SU-DHL-6 (cell line): ENCODE measurements at regions not wholly inside any gene's neighbourhood (a gene's known extent, or its start where the extent isn't known, plus 50 kb on each side); places are given as distances from the start of the nearest gene placed in this dataset.

Source experiments
- H2AFZ ChIP-seq: fragments of 200-600 bp; sonication (generic); 2 replicates; pipeline ENCODE4 v1.6.1; 2014; ENCODE audit warnings: low read depth, mild to moderate bottlenecking, moderate library complexity, mixed read lengths, antibody characterized with exemption, low read length; ENCODE audit not compliant: severe bottlenecking
- H3F3A ChIP-seq: fragments of 200-600 bp; shearing (Covaris generic); 2 replicates; pipeline ENCODE4 v1.6.0; 2016; ENCODE audit warnings: antibody characterized with exemption, mild to moderate bottlenecking; ENCODE audit not compliant: insufficient read depth
- H3K27ac ChIP-seq: fragments of 200-600 bp; sonication (generic); 2 replicates; pipeline ENCODE4 v1.5.1; 2016; ENCODE audit warnings: low read depth, mild to moderate bottlenecking, low read length, moderate library complexity, mixed read lengths
- H3K27me3 ChIP-seq: fragments of 200-600 bp; sonication (generic), shearing (Covaris generic); 2 replicates; pipeline ENCODE4 v1.6.0; 2014; ENCODE audit warnings: mild to moderate bottlenecking, low read length
- H3K36me3 ChIP-seq: fragments of 200-600 bp; sonication (generic); 2 replicates; pipeline ENCODE4 v1.6.1; 2014; ENCODE audit warnings: mild to moderate bottlenecking, low read length, mixed read lengths
- H3K4me2 ChIP-seq: fragments of 300-600, 200-600 bp; shearing (Covaris generic), sonication (generic); 2 replicates; pipeline ENCODE4 v1.6.0; 2014; ENCODE audit warnings: low read length, low read depth, mild to moderate bottlenecking; ENCODE audit not compliant: poor library complexity, severe bottlenecking
- H3K4me3 ChIP-seq: fragments of 200-600 bp; sonication (generic); 2 replicates; pipeline ENCODE4 v1.5.1; 2014; ENCODE audit warnings: antibody characterized with exemption, low read length, mild to moderate bottlenecking, mixed read lengths; ENCODE audit not compliant: insufficient read depth, poor library complexity, severe bottlenecking
- H3K79me2 ChIP-seq: fragments of 200-600 bp; sonication (generic); 2 replicates; pipeline ENCODE4 v1.6.1; 2014; ENCODE audit warnings: mild to moderate bottlenecking, low read length, moderate library complexity; ENCODE audit not compliant: insufficient read depth
- H3K9ac ChIP-seq: fragments of 200-600 bp; sonication (generic); 2 replicates; pipeline ENCODE4 v1.7.0; 2014; ENCODE audit warnings: mild to moderate bottlenecking, low read length
- H3K9me2 ChIP-seq: fragments of 200-600 bp; sonication (generic); replicated peaks from 2 replicates; pipeline ENCODE4 v1.6.1; 2014; ENCODE audit warnings: low read length; ENCODE audit not compliant: insufficient read depth
- H3K9me3 ChIP-seq: fragments of 200-600 bp; sonication (generic); 2 replicates; pipeline ENCODE4 v1.6.1; 2014; ENCODE audit warnings: low read length, mixed read lengths; ENCODE audit not compliant: insufficient read depth
- H4K20me1 ChIP-seq: fragments of 200-600 bp; sonication (generic); 2 replicates; pipeline ENCODE4 v1.6.1; 2014; ENCODE audit warnings: low read depth, mild to moderate bottlenecking, antibody characterized with exemption, low read length, moderate library complexity, mixed read lengths
- CTCF ChIP-seq: fragments of 200-600 bp; sonication (generic); IDR thresholded peaks from one replicate; pipeline ENCODE4 v1.5.1; 2017; ENCODE audit warnings: antibody characterized with exemption, mild to moderate bottlenecking, low read length, moderate library complexity; ENCODE audit not compliant: insufficient read depth, poor library complexity, severe bottlenecking
- EZH2phosphoT487 ChIP-seq: fragments of 200-600 bp; sonication (generic), shearing (Covaris generic); conservative IDR thresholded peaks from 2 replicates; pipeline ENCODE4 v1.6.1; 2018; ENCODE audit warnings: mild to moderate bottlenecking, antibody characterized with exemption, low read length, moderate library complexity, mixed read lengths

DNA sequence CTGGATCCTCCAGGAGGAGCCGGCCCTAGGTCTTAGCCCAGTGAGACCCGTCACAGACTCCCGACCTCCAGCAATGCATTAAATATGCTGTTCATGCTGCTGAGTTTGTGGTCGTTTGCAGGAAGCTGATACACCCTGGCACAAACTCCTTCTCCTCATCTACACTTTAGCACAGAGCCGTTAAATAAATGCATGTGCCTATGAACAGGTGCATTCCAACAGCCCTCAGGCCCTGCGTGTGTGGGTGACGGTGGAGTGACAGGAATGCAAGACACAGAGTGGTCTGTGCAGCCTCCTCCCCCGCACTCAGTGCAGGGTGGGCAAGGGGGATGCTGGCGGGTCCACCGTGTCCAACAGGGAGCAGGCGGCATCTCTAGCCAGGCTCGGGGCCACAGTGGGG lies 106.6 kb upstream of the TMPRSS2 start:
- Histone ChIP-seq H3K4me2 (no peak overlapping the region), H3K27ac (no peak overlapping the region), H4K20me1 (no peaks in the 10 kb centered on the region), H3K36me3 (no peaks in the 10 kb centered on the region), H2AFZ (no peak overlapping the region), H3K27me3 (no peaks in the 10 kb centered on the region), H3K79me2 (no peaks in the 10 kb centered on the region), H3K9me2 (no peaks in the 10 kb centered on the region), H3K9me3 (no peaks in the 10 kb centered on the region), H3K9ac (no peak overlapping the region), H3K4me3 (no peak overlapping the region), H3F3A (no peaks in the 10 kb centered on the region)
- TF ChIP-seq EZH2phosphoT487, result no peak
- no peak for TF ChIP-seq CTCF

DNA sequence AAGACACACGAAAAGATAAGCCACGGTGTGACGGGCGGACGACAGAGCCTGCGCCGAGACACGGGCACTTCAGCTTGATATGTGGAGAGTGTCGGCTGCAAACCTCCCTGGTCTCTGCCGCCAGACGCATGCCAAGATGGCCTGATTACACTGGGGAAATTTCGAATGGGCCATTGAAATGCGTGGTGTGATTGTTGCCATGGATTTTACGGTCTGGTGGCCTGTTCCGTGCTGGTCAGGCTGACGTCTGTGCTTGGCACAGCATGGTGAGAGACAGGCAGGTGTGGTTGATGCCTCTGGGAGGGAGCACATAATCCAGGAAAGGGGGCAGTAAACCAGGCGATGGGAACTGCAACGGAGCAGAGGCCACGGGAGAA lies 105.6 kb upstream of the TMPRSS2 start:
- TF ChIP-seq EZH2phosphoT487 (no peak), CTCF (no peak)
- H3K4me3 ChIP-seq, result no peak overlapping the region
- H3K9ac ChIP-seq, result no peak overlapping the region
- no peak overlapping the region for H2AFZ ChIP-seq
- no peak overlapping the region for H3K27ac ChIP-seq
- H3K27me3 ChIP-seq, result no peaks in the 10 kb centered on the region
- H3K36me3 ChIP-seq, result no peaks in the 10 kb centered on the region
- H3K9me3 ChIP-seq, result no peaks in the 10 kb centered on the region
- H3K4me2 ChIP-seq, result no peak overlapping the region
- no peaks in the 10 kb centered on the region for H3K9me2 ChIP-seq
- H4K20me1 ChIP-seq, result no peaks in the 10 kb centered on the region
- H3K79me2 ChIP-seq, result no peaks in the 10 kb centered on the region
- no peaks in the 10 kb centered on the region for H3F3A ChIP-seq

GRCh38 chr21:41612674-41613532 lies 104.9 kb upstream of the TMPRSS2 start:
- Histone ChIP-seq H3K27ac (no peak overlapping the region), H2AFZ (no peak overlapping the region), H4K20me1 (no peaks in the 10 kb centered on the region), H3K4me3 (no peak overlapping the region), H3K9me3 (no peaks in the 10 kb centered on the region), H3K79me2 (no peaks in the 10 kb centered on the region), H3K9me2 (no peaks in the 10 kb centered on the region), H3K9ac (no peak overlapping the region), H3K4me2 (no peak overlapping the region), H3K36me3 (no peaks in the 10 kb centered on the region), H3K27me3 (no peaks in the 10 kb centered on the region), H3F3A (no peaks in the 10 kb centered on the region)
- TF ChIP-seq EZH2phosphoT487 (no peak), CTCF (peak; percentile 40)
